IMR-90 (cell line): ENCODE measurements at regions not wholly inside any gene's neighbourhood (a gene's known extent, or its start where the extent isn't known, plus 50 kb on each side); places are given as distances from the start of the nearest gene placed in this dataset.

Source experiments
- ATAC-seq: fragments of 200-7000 bp; cut with Tn5 transposase; 2 replicates; pipeline ENCODE4 v1.9.1; 2020; ENCODE audit warnings: low read depth, mild to moderate bottlenecking, moderate library complexity
- BruUV-seq: library from RNA; stranded (reverse); fragments of 400-500 nt; replicated peaks from 2 replicates; lab custom pipeline; 2021; lab: Mats Ljungman, UMichigan
- CTCF ChIA-PET: fragments of 300-600 bp; formaldehyde crosslinking; extraction: SDS; loops from one replicate; lab custom pipeline; 2021; ENCODE audit warnings: antibody characterized with exemption; lab: Yijun Ruan, JAX
- POLR2A ChIA-PET: fragments of 300-600 bp; sonication (Branson Sonifier 250); formaldehyde crosslinking; loops from one replicate; lab custom pipeline; 2022; ENCODE audit warnings: antibody characterized with exemption; ENCODE audit not compliant: unreplicated experiment; lab: Charles Lee
- DNase-seq: peaks from one replicate; pipeline ENCODE4 v3.0.0; 2013
- H2AFZ ChIP-seq: replicated peaks from 2 replicates; pipeline ENCODE3; 2013; ENCODE audit warnings: low read length, mild to moderate bottlenecking; ENCODE audit not compliant: poor library complexity
- H2AK5ac ChIP-seq: 2 replicates; pipeline ENCODE4 v1.6.1; 2013; ENCODE audit warnings: low read depth, low read length, inconsistent platforms
- H2AK9ac ChIP-seq: replicated peaks from 2 replicates; pipeline ENCODE3; 2013; ENCODE audit warnings: mild to moderate bottlenecking, low read depth, low read length, moderate library complexity; ENCODE audit not compliant: poor library complexity
- H2BK120ac ChIP-seq: 2 replicates; pipeline ENCODE4 v1.6.1; 2013; ENCODE audit warnings: low read depth, low read length, inconsistent platforms
- H2BK15ac ChIP-seq: 3 replicates; pipeline ENCODE4 v1.6.1; 2013; ENCODE audit warnings: low read depth, low read length, inconsistent platforms
- H2BK20ac ChIP-seq: 2 replicates; pipeline ENCODE4 v1.6.1; 2013; ENCODE audit warnings: low read depth, mild to moderate bottlenecking, inconsistent platforms, low read length, moderate library complexity
- H2BK5ac ChIP-seq: 2 replicates; pipeline ENCODE4 v1.6.1; 2013; ENCODE audit warnings: mild to moderate bottlenecking, low read depth, low read length, inconsistent platforms; ENCODE audit not compliant: poor library complexity, severe bottlenecking
- H3K14ac ChIP-seq: replicated peaks from 2 replicates; pipeline ENCODE4 v1.6.1; 2013; ENCODE audit warnings: low read depth, low read length, inconsistent platforms
- H3K18ac ChIP-seq: 2 replicates; pipeline ENCODE4 v1.6.1; 2013; ENCODE audit warnings: low read depth, low read length, control low read depth
- H3K23ac ChIP-seq: 2 replicates; pipeline ENCODE4 v1.6.1; 2013; ENCODE audit warnings: low read depth, low read length, inconsistent platforms
- H3K27ac ChIP-seq: 2 replicates; pipeline ENCODE4 v1.5.1; 2013; ENCODE audit warnings: mild to moderate bottlenecking, control low read depth, low read length; ENCODE audit not compliant: insufficient read depth
- H3K27me3 ChIP-seq: 2 replicates; pipeline ENCODE4 v1.6.1; 2013; ENCODE audit warnings: low read length; ENCODE audit not compliant: control insufficient read depth, insufficient read depth
- H3K36me3 ChIP-seq: 2 replicates; pipeline ENCODE4 v1.6.1; 2013; ENCODE audit warnings: low read length, mixed read lengths; ENCODE audit not compliant: control insufficient read depth, insufficient read depth
- H3K4ac ChIP-seq: 2 replicates; pipeline ENCODE4 v1.6.1; 2013; ENCODE audit warnings: low read depth, low read length, inconsistent platforms
- H3K4me1 ChIP-seq: 2 replicates; pipeline ENCODE4 v1.6.1; 2013; ENCODE audit warnings: low read length, mixed read lengths; ENCODE audit not compliant: control insufficient read depth, insufficient read depth
- H3K4me2 ChIP-seq: 2 replicates; pipeline ENCODE4 v1.6.1; 2013; ENCODE audit warnings: low read depth, mild to moderate bottlenecking, control low read depth, low read length, moderate library complexity
- H3K4me3 ChIP-seq: 2 replicates; pipeline ENCODE4 v1.5.1; 2013; ENCODE audit warnings: low read depth, mild to moderate bottlenecking, control low read depth, low read length, moderate library complexity; ENCODE audit not compliant: insufficient read depth
- H3K56ac ChIP-seq: 2 replicates; pipeline ENCODE4 v1.6.1; 2013; ENCODE audit warnings: low read length, inconsistent platforms; ENCODE audit not compliant: insufficient read depth; ENCODE audit errors: extremely low read depth
- H3K79me1 ChIP-seq, 2 experiments: 2 replicates each; pipeline ENCODE4 v1.6.1; 2013; ENCODE audit warnings: low read length in 2 of 2, inconsistent platforms in 1 of 2, low read depth in 1 of 2
- H3K9ac ChIP-seq: 2 replicates; pipeline ENCODE4 v1.6.1; 2013; ENCODE audit warnings: low read depth, low read length, control low read depth
- H3K9me1 ChIP-seq: 2 replicates; pipeline ENCODE4 v1.6.1; 2013; ENCODE audit warnings: low read length, inconsistent platforms; ENCODE audit not compliant: insufficient read depth
- H3K9me3 ChIP-seq: 2 replicates; pipeline ENCODE4 v1.6.1; 2013; ENCODE audit warnings: low read length; ENCODE audit not compliant: control insufficient read depth, insufficient read depth
- H4K20me1 ChIP-seq: 2 replicates; pipeline ENCODE4 v1.6.1; 2013; ENCODE audit warnings: low read length, inconsistent platforms; ENCODE audit not compliant: insufficient read depth
- H4K5ac ChIP-seq: 2 replicates; pipeline ENCODE4 v1.6.1; 2013; ENCODE audit warnings: mild to moderate bottlenecking, low read depth, low read length, control low read depth
- H4K8ac ChIP-seq, 2 experiments: 2 replicates each; pipeline ENCODE4 v1.6.1; 2013; ENCODE audit warnings: low read depth in 2 of 2, low read length in 2 of 2, control low read depth in 1 of 2, inconsistent platforms in 1 of 2
- H4K91ac ChIP-seq: 2 replicates; pipeline ENCODE4 v1.6.1; 2013; ENCODE audit warnings: low read depth, low read length, inconsistent platforms; ENCODE audit not compliant: insufficient read depth
- BHLHE40 ChIP-seq: fragments of 150-350 bp; IDR thresholded peaks from 2 replicates; pipeline ENCODE4 v1.6.1; 2016; ENCODE audit warnings: mild to moderate bottlenecking, low read depth, low read length
- FOS ChIP-seq: fragments of 150-350 bp; IDR thresholded peaks from 2 replicates; pipeline ENCODE4 v1.6.1; 2016; ENCODE audit warnings: low read depth, low read length
- NFE2L2 ChIP-seq: fragments of 150-350 bp; IDR thresholded peaks from 2 replicates; pipeline ENCODE4 v1.6.1; 2016; ENCODE audit warnings: low read depth, mild to moderate bottlenecking, low read length
- SMC3 ChIP-seq: fragments of 150-350 bp; IDR thresholded peaks from 2 replicates; pipeline ENCODE4 v1.6.1; 2016; ENCODE audit warnings: low read depth, mild to moderate bottlenecking, antibody characterized with exemption, low read length, moderate library complexity
- WGBS, 2 experiments: methylation state at CpG; one replicate each; pipeline versions ENCODE4 v1.1.5 to v1.1.7; 2013; ENCODE audit warnings: missing lambda C conversion rate in 2 of 2; ENCODE audit not compliant: insufficient read length in 1 of 2; ENCODE audit errors: extremely low coverage in 2 of 2; 5-methylcytosine and 5-hydroxymethylcytosine counted together
- dilution Hi-C: fragments of 300-500 bp; cut with HindIII; formaldehyde crosslinking; loops from one replicate; pipeline ENCODE4 v1.14.3; 2018; ENCODE audit warnings: low sequenced_read_pairs; ENCODE audit not compliant: unreplicated experiment
- in situ Hi-C: fragments of 300-500 bp; cut with MboI; formaldehyde crosslinking; loops from 3 replicates; pipeline ENCODE4 v1.14.3; 2019; ENCODE audit warnings: low sequenced_read_pairs, inconsistent platforms, mixed read lengths
- intact Hi-C: fragments of 100-400 bp; cut with micrococcal nuclease; formaldehyde crosslinking; loops from 2 replicates; pipeline ENCODE4 v1.10.0; 2022
- TF ChIP-seq, protein P1 (sequence below): fragments of 150-350 bp; IDR thresholded peaks from 2 replicates; pipeline ENCODE4 v1.6.1; 2016; ENCODE audit warnings: low read depth, mild to moderate bottlenecking, low read length, moderate library complexity, borderline replicate concordance
- TF ChIP-seq, protein P2 (sequence below): fragments of 150-350 bp; IDR thresholded peaks from 2 replicates; pipeline ENCODE4 v1.6.1; 2017; ENCODE audit warnings: mild to moderate bottlenecking, antibody characterized with exemption, low read length, low read depth

DNA sequence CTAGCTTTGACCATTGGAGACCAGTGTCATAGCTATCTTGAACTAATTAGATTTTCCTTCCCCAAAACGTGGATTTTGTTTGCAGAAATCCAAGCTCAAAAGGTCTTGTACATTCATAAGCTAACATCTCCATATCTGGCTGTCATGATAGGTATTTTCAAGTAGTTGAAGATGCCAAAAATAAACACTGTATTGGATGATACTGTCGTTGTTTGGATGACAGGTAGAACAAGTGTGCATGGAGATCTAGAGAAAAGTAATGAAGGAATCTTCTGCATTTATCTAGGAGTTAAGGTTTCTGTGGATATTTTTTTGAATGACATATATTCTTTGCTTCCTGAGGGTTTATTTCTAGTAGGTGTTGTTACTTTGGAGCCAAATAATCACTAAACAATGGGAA lies 1696.1 kb downstream of the SI start:
- Histone ChIP-seq H3K9ac (no peak overlapping the region), H2BK5ac (no peak overlapping the region), H2BK120ac (no peak overlapping the region), H3K23ac (no peak overlapping the region), H3K18ac (no peak overlapping the region), H3K27ac (no peak overlapping the region), H3K14ac (no peak overlapping the region), H2BK15ac (no peak overlapping the region), H2BK20ac (no peak overlapping the region), H2AFZ (no peak overlapping the region), H4K8ac (no peak overlapping the region), H2AK5ac (no peak overlapping the region), H3K79me1 (no peaks in the 10 kb centered on the region), H4K20me1 (no peaks in the 10 kb centered on the region), H3K36me3 (no peaks in the 10 kb centered on the region), H3K4me2 (no peak overlapping the region), H4K5ac (no peak overlapping the region), H3K4ac (no peak overlapping the region), H3K4me1 (no peaks in the 10 kb centered on the region), H3K27me3 (no peaks in the 10 kb centered on the region), H3K56ac (no peak overlapping the region), H3K9me1 (no peaks in the 10 kb centered on the region), H3K4me3 (no peak overlapping the region), H4K91ac (no peak overlapping the region), H2AK9ac (no peak overlapping the region), H3K9me3 (0 out of 2 replicates have a peak, but pooled peaks cover 3% of the 10 kb centered on the region)
- DNase-seq: no peak
- intact Hi-C loops (no loop called here), in situ Hi-C loops (no loop called here), dilution Hi-C loops (no loop called here)
- ChIA-PET CTCF (no interaction called here), POLR2A (no interaction called here)
- BruUV-seq: no TSS peak
- WGBS, 2 experiments: no CpG with 5 or more reads among the region's 2 CpGs
- TF ChIP-seq FOS: no peak
- TF ChIP-seq, protein P1, sequence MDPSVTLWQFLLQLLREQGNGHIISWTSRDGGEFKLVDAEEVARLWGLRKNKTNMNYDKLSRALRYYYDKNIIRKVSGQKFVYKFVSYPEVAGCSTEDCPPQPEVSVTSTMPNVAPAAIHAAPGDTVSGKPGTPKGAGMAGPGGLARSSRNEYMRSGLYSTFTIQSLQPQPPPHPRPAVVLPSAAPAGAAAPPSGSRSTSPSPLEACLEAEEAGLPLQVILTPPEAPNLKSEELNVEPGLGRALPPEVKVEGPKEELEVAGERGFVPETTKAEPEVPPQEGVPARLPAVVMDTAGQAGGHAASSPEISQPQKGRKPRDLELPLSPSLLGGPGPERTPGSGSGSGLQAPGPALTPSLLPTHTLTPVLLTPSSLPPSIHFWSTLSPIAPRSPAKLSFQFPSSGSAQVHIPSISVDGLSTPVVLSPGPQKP: no peak
- TF ChIP-seq SMC3: no peak
- no peak for TF ChIP-seq NFE2L2
- TF ChIP-seq BHLHE40: no peak
- TF ChIP-seq, protein P2, sequence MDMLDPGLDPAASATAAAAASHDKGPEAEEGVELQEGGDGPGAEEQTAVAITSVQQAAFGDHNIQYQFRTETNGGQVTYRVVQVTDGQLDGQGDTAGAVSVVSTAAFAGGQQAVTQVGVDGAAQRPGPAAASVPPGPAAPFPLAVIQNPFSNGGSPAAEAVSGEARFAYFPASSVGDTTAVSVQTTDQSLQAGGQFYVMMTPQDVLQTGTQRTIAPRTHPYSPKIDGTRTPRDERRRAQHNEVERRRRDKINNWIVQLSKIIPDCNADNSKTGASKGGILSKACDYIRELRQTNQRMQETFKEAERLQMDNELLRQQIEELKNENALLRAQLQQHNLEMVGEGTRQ: no peak
- ATAC-seq: no peak
